MV-4-11 (cell line): ENCODE measurements at regions not wholly inside any gene's neighbourhood (a gene's known extent, or its start where the extent isn't known, plus 50 kb on each side); places are given as distances from the start of the nearest gene placed in this dataset.
"Not testable (repeated sequence)": the region's sequence is repeated elsewhere in the genome, so short reads cannot be mapped to it uniquely, and the experiment has no call there.

Experiments
- DNase-seq: peaks from one replicate; lab custom pipeline; 2025; lab: John Stamatoyannopoulos, UW

DNA sequence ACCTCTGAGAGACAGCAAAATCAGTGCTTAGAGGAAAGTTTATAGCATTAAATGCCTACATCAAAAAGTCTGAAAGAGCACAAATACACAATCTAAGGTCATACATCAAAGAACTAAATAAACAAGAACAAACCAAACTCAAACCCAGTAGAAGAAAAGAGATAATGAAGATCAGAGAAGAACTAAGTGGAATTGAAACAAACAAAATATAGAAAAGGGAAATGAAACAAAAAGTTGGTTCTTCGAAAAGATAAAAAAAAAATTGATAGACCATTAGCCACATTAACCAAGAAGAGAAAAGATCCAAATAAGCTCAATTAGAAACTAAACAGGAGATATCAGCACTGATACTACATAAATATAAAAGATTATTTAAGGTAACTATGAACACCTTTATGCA lies 280.0 kb upstream of the NRG3 start:
- peak; percentile 71 for DNase-seq

DNA sequence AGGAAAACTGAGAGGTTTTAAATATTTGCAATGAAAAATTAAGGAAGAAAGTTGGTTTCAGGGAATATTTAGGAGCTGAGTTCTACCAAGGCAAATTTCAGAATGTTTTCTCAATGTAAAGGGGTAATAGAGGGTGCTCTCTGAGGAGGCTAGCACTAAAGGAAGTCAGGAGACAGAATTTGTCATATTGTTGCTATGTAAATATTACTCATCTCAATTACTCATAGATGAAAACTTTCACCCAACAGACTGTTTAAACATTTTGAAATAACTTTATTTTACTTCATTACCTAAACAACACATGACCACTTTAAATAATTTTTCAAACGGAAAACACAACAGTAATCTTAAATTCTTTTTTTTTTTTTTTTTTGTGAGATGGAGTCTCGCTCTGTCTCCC lies 274.8 kb upstream of the NRG3 start:
- peak; percentile 2 for DNase-seq

DNA sequence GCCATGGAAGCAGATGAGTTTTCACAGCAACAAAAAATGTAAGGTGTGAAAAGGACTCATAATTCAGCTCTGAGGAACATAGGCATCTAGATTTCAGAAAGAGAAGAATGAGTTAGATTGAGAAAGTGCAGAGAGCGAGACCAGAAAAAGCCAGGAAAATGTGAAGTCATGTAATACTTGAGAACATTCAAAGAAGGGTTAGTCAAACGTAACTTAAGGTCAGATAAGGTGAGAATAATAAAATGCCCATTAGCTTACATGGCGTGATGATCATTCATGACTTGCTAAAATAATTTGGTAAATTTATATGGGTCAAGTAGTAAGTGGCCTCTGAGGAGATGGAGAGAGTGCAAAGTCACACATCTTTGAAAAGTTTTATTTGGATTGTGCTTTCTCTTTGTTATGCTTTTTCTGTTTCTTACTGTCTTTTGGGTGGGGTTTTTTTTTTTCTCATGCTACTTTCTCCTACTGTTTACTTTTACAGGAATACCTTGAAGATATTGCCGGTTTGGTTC lies 271.8 kb upstream of the NRG3 start:
- DNase-seq, result no peak

DNA sequence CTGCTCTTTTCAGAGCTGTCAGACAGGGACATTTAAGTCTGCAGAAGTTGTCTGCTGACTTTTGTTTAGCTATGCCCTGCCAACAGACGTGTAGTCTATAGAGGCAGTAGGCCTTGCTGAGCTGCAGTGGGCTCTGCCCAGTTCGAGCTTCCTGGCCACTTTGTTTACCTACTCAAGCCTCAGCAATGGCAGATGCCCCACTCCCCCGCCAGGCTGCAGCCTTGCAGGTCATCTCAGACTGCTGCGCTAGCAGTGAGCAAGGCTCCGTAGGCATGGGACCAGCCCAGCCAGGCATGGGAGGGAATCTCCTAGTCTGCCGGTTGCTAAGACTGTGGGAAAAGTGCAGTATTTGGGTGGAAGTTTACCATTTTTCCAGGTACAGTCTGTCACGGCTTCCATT lies 230.5 kb upstream of the NRG3 start:
- DNase-seq, result not testable (repeated sequence)

DNA sequence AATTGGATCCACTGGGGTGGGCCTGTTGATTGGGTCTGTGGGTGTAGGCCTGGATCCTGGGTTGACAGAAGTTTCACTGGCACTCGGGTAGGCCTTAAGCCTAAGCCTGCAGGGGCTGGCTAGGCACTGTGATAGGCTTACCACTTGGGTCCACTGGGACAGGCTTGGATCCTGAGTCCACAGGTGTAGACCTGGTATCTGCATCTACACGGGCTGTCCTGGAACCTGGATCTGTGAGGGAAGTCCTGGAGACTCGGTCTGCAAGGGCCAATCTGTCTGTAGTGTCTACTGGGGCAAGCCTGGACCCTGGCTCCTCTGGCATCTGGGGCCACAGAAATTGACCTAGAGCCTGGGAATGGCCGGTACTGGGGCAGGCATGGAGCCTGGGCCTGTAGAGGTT lies 219.0 kb upstream of the NRG3 start:
- DNase-seq, result no peak

DNA sequence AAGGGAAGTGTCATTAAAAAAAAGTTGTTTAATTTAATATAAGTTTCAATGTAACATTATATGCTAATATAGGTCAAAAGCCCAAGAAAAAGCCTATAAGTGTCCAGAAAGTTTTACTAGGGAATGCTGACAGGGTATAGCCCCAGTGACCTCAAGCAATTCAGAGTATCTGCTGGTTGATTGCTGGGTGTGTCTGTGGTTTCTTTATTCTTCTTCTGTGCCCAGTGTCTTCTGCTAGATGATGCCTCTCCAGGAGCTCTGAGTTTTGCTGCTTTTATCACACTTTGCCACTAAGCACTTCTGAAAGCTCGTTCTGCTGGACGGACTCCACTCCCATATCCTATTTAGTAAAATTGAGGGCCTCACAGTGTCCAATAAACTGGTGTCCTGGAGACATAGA lies 212.2 kb upstream of the NRG3 start:
- no peak for DNase-seq

DNA sequence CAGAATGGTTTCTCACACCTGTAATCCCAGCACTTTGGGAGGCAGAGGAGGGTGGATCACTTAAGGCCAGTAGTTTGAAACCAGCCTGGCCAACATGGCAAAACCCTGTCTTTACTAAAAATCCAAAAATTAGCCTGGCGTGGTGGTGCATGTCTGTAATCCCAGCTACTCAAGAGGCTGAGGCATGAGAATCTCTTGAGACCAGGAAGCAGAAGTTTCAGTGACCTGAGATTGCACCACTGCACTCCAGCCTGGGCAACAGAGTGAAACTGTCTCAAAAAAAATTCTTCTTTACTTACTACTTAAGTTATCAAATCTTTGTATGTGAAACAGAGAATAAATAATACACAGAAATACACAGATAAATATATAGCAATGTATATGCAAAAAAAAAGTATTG lies 210.2 kb upstream of the NRG3 start:
- not testable (repeated sequence) for DNase-seq

DNA sequence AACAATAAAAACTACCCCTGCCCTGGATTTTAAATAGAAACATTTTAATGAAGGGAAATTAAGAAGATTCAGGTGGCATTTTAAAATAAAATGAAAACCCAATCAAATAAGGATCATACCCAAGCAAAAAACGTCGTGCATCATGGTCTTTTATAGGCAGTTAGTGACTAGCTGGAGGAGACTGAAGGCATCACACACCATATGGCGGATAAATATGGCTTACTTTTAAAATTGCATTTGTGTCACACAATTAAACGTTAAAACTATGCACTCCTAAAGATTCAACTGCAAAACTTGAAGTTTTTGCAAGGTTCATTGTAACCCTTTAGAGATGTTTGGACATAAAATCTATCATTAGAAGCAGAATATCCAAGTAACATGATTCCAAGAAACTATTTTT lies 200.1 kb upstream of the NRG3 start:
- DNase-seq, result no peak

DNA sequence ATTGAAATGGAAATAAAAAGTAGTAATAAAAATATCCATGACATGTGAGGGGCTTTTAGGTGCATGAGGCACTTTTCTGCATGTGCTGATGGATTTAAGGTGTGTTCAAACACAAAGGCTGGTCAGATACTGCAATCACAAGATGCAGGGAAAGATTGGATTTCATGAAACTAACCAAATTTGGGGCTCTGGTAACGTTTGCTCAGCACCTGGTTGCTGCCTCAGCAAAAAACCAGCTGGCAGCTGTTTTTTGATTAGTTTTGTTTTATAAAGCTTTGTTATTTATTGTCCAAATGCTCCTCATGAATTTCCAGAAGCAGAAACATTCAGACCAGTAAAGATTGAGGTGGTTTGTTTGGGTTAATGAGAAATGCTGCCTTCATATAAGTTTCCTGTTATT lies 195.7 kb upstream of the NRG3 start:
- DNase-seq, result no peak

DNA sequence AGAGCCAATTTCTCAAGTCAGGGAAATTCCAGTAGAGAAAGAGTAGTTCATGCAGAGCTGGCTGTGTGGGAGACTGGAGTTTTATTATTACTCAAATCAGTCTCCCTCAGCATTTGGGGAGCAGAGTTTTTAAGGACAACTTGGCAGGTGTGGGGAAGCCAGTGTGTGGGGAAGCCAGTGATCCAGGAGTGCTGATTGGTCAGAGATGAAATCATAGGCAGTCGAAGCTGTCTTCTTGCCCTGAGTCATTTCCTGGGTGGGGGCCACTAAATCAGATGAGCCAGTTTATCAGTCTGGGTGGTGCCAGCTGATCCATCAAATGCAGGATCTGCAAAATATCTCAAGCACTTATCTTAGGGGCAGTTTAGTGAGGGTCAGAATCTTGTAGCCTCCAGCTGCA lies 194.6 kb upstream of the NRG3 start:
- DNase-seq, result no peak

DNA sequence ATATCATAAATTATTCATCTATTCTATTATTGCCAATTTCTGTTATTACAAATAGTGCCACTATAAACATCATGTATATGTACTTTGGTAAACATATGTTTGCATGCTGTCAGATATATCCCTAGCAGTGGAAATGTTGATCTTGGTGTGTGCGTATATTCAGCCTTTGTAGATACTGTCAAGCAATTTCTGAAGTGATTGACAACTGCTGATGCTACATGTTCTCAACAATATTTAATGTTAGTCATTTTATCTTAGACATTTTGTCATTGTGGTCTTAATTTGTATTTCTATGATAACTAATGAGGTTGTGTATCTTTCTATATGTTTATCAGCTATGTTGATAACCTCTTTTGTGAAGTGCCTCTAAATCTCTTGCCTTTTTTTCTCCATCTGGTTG lies 186.5 kb upstream of the NRG3 start:
- no peak for DNase-seq

DNA sequence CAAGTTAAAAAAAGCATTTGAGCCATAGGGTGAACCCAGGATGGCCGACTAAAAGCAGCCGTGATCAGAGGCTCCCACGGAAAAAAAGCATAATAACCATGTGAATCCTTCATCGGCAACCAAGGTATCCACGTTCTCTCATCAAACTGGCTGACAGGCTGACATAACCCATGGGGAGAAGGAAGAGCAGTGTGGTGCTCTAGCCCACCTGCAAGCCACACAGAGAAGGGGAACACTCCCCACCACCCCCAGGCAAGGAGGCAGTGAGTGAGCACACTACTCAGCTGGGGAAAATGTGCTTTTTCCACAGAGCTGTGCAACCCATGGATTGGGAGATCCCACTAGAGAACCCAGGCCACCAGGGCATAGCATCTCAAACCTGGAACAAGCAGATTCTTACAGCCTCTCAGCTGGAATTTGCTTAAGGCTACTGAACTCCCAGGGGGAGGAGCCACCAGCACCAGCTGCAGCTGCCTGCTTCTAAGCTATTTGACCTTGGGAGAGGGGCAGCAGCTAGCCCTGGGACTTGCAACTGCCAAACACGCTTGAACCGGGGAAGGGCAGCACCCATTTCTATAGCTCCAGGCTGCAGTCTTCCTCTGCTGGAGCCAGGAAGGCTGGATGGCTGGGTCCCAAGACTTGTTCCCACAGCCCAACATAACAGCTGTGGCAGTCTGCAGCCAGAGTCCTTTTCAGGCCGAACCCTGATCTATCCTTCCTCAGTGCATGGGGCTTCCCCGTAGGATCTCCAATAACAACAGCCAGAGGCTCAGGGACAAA lies 178.2 kb upstream of the NRG3 start:
- DNase-seq, result no peak

DNA sequence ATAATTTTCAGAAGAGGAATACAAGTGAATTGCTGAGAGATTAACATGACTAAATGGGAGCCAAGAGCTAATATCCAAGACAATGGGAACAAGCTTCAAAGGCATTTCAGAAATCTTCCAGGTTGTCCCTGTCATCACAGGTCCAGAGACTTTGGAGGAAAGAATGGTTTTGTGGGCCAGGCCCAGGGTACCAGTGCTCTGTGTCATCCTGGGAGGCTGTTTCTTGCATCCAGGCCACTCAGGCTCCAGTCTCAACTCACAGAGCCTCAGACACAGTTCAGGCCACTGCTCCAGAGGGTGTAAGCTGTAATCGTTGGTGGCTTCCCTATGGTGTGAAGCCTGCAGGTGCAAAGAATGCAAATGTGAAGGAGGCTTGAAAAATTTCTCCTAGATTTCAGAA lies 170.4 kb upstream of the NRG3 start:
- DNase-seq, result no peak

DNA sequence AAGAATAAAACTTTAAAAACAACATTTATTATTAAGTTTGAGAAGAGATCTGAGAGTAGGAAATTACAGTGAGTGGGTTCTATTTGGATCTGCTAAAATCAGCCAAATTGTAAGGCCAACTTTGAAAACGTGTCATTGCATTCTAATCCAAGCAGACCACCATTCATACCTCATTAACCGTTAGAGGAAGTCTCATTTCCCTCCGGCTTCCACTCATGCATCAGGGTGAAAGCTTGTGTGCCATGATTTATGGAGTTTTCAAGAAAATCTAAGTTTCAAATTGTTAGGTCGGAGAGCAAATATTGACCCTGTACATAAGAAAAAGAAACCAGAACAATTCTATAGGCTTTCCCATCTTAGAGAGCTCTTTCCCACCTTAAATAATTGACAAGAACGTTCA lies 166.6 kb upstream of the NRG3 start:
- DNase-seq, result peak; percentile 20

DNA sequence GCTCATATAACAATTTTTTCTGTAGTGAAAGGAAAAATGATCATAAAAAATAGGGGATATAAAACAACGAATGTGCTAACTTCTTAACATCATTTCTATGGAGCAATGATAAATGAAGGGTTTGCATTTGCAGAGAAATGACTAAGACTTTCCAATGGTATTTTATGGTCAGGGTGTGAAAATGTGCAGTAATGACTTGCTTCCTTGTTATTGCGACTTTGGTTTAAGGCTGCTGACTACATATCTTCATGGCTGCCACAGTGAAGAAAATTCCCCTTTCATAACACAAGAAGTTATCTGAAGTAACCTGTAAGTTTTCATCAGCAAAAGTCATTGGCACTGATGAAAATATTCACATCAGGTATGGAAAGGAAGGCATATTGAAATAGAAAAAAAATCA lies 166.1 kb upstream of the NRG3 start:
- peak; percentile 30 for DNase-seq

DNA sequence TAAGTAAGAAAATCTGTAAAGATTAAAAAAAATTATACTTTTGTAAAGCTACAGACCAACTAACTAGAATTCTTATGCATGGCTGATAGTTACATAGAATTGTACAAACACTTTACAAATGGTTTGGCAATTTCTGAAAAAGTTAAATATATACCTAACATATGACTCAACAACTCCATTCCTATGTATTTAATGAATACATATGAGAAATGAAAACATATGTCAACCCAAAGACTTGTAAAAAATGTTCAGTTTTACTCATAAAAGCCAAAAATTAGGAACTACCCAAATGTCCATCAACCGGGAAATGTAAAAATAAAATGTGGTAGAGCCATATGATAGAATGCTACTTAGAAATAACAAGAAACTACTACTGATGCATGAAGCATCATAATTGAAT lies 152.6 kb upstream of the NRG3 start:
- no peak for DNase-seq

DNA sequence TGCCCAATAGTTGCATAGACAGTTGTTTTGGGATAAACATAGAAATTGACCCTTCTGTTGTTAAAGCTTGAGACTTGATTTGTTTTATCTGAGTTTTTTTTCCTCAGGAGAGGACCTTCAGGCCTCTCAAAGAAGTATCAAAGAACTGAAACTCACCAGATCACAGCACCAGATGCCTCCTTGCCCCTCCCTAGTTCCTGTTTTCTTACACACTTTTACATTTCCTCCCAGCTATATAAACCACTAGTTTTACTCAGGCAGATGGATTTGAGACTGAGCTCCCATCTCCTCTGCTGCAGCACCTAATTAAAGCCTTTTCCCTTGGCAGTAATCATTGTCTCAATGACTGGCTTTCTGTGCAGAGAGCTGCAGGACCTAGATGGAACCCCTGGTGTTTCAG lies 150.6 kb upstream of the NRG3 start:
- peak; percentile 70 for DNase-seq

DNA sequence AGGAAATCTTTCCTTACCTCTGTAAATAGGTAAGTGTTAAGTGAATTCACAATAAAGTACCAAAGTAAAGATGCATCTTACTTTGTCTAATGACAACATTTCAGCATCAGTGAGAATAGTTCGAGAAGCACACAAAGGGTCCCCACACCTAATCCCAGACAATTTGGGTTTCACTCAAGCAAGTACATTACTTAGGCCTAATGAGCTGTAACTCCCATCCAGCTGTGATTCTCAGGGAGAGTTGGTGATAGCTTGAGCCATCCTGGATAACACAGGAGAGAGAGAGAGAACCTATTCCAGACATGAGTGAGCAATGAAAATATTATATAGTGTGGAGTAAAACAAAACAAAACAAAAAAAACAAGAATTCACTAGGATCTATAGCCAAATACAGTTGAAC lies 149.1 kb upstream of the NRG3 start:
- DNase-seq, result no peak

DNA sequence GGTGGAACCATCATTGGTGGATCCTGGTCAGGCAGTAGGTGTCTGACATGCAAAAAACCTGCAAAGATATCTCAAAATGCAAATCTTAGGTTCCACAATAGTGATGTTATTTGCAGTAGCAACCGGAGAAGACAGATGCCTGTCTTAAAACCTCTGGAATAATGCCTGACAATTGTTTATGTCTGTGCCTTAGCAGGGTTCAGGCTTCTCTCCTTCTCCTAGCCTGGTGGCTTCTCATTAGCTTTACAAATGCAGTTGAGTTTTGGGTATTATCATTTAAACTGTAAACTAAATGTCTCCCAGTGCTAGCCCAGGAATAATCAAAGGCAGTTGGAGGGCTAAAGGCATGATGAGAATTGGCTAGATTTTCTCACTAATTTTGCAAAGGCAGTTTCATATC lies 146.3 kb upstream of the NRG3 start:
- DNase-seq, result no peak

DNA sequence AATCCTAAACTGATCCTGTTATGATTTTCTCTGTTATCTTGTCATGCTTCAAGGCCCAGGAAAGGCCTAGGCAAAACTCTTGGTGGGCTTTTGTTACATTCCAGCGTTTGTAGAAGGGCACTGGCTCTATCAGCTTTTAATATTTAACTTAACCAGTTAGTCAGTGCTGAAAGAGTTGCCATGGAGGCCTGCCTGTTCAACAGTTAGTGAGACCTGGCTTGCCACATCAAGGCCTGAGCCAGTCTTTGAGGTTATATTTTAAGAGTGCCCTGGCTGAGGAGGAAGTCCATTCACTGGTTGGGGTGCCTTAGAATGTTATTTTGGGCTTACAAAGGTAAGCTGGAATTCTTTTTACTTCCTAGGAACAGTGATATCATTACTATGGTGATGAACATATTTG lies 144.1 kb upstream of the NRG3 start:
- DNase-seq, result no peak

DNA sequence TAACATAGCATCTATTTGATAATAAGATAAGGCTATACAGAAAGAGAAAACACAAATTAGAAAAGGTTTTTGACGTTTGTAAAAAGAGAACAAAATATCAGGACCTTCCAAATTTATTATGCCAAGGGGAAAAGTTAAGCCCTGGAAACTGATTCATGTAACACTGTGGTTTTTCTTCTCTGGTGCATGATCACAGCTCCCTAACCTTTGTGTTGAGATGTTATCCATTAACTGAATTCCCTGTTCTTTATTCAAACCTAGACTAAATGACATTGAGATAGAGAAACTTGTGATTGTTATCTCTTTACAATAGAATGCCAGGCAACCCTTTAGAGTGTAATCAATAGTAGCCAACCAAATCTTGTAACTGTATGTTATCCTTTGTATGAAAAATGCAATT lies 141.5 kb upstream of the NRG3 start:
- DNase-seq, result no peak

DNA sequence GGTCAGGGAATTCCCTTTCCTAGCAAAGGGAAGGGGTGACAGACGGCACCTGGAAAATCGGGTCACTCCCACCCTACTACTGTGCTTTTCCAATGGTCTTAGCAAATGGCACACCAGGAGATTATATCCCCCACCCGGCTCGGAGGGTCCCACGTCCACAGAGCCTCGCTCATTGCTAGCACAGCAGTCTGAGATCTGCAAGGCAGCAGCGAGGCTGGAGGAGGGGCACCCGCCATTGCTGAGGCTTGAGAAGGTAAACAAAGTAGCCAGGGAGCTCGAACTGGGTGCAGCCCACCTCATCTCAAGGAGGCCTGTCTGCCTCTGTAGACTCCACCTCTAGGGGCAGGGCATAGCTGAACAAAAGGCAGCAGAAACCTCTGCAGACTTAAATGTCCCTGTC lies 139.8 kb upstream of the NRG3 start:
- DNase-seq, result not testable (repeated sequence)

DNA sequence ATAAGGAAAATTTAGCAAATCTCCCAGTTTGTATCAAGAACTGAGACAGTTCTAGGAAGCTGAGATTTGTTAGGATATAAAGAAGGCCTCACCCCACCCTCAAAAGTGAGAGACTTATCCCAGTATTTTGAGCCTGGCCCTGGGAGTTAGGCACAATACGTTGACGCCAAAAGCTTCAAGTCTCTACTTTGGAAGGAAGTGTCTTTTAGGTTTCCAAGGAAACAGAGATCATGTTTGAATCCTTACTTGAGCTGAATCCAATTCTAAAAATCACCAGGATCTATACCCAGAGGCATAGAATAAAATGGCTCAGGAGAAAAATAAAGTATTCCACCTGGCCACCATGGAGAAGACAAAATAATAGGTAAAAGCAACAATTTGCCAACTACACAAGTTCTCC lies 115.9 kb upstream of the NRG3 start:
- DNase-seq, result no peak

DNA sequence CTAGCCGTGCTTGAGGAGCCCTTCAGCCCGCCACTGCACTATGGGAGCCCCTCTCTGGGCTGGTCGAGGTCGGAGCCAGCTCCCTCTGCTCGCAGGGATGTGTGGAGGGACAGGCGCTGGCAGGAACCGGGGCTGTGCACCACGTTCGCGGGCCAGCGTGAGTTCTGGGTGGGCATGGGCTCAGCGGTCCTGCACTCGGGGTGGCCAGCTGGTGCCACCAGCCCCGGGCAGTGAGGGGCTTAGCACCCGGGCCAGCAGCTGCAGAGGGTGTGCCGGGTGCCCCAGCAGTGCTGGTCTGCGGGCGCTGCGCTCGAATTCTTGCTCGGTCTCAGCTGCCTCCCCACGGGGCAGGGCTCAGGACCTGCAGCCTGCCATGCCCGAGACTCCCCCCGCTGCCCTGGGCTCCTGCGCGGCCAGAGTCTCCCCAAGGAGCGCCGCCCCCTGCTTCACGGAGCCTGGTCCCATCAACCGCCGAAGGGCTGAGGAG lies 90.8 kb upstream of the NRG3 start:
- DNase-seq, result no peak
